Fibroblast of peridontal ligament (primary cell): ENCODE measurements at regions not wholly inside any gene's neighbourhood (a gene's known extent, or its start where the extent isn't known, plus 50 kb on each side); places are given as distances from the start of the nearest gene placed in this dataset.
A peak's percentile ranks its signal among the peaks of the same experiment; 100 is the strongest.
"Not testable (repeated sequence)": the region's sequence is repeated elsewhere in the genome, so short reads cannot be mapped to it uniquely, and the experiment has no call there.

Experiments used
- DNase-seq: peaks from one replicate; pipeline ENCODE4 v3.0.0-alpha.2; 2010; ENCODE audit errors: extremely low read depth

DNA sequence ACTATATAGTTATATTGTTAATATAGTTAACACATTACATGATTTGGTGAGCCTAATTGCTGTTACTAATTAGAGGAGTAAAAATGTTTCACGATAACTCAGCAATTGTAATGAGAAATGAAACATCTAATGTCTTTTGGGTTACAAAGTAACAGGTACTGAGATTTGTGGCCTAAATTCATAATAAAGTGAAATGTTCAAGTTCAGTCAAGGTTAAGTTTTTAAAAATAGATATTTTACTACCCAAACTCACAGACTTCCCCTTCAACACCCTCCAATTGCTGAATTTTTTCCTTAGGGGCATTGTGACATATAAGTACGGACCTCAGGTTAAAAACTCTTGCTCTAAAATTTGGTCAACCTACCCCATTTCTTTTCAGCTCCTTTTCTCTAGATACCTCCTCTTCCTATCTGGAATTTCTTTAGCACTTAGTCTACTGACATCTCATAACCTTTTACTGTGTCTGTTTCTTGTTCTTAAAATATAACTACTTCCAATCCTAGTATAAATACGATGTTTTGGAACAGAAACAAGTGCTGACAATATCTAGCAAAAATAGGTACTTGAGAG lies 112.3 kb upstream of the PRSS16 start:
- DNase-seq: no peak

DNA sequence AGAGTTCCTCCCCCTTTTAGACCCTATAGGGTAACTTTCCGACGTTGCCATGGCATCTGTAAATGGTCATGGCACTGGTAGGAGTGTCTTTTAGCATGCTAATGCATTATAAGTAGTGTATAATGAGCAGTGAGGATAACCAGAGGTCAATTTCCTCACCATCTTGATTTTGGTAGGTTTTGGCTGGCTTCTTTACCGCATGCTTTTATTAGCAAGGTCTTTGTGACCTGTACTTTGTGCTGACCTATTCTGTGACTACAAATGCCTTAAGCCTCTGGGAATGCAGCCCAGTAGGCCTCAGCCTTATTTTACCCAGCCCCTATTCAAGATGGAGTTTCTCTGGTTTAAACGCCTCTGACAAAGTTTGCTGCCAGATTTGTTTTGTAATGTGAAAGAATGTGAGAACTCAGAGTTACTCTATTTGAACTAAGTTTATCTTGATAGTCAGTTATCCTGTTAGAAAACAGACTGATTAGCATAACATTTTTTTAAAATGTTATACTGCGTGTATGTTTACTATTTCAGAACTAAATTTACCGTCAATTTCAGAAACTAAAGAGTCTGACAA lies 111.3 kb upstream of the PRSS16 start:
- DNase-seq: no peak

DNA sequence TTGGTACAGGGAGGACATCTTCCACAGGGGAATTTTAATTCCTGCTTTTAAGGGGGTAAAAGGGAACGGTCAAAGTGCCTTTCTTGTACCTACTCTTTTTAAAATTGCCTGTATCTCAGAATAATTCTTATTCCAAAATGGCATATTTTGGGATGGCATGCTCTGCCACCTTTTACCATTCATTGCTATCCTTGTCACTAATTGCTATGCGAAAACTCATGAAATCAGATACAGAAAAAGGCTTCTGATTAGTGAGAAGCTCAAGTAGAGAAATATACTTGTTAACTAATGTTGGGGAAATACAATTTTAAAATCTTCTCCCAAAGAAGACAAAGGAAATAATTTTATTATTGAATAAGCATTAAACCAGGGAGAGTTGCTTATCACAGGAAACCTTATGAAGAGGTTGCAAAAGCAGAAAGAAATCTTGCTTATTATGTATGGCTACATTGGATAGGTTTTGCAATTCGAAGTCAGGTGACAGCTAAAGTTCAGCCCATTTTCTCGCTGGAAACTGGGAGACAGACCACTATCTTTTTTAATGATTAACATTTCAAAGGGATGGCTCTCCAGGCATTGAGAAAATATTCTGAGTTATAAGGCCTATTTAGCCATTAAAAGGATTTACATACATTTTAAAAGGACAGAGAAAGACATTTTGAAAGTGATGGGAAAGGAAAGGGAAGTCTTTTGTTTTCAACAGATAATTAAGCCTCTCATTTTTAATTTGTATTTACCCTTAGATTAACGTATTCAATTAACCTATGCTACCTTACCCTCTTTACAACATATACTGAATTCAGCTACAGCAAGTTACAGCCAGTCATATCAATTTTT lies 110.3 kb upstream of the PRSS16 start:
- DNase-seq: no peak

DNA sequence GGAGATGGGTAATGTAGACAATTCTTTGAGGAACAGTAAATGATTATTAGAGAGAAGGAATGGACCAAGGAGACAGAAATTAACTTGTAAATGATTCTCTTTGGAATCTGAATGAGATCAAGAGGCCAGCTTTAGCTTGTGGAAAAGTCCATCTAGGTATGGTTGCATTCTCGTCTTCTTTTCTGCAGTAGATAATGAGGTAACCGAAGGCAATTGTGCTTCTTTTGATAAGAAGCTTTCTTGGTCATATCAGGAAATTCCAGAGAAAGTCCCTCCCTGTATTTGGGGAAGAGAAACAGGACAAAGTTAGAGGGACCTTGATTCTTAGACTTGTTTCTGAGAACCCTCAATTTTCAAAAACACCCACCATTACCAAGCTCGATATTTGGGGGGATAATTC lies 109.1 kb upstream of the PRSS16 start:
- DNase-seq: no peak

DNA sequence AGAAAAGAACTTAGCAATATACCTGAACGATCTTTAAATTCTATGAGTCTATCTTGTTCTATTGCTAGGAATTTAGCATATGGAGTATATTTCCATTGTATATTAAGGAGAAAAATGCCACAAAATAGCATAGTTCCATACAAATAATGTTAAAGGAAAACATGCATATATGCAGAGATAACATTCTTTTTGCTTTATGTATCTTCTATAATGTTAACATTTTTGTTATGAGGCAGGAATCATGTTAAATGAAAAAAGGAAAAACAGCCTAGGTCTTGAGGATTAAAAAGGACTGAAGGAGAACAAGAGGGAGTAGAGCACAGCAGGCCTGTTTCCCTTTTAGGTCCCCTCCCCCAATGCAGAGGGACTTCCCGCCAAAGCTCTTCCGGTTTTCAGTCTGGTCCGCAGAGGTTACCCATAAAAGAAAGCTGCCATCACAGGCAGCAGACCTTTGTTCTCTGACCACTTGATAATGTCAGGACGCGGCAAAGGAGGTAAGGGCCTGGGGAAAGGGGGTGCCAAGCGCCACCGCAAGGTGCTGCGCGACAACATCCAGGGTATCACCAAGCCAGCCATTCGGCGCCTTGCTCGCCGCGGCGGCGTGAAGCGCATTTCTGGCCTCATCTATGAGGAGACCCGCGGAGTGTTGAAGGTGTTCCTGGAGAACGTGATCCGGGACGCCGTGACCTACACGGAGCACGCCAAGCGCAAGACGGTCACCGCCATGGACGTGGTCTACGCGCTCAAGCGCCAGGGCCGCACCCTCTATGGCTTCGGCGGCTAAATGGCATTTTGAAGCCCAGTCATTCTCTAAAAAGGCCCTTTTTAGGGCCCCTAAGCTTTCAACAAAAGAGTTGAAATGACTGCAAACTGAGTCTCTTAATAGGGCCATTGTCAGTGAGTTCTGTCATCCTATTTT lies 108.4 kb upstream of the PRSS16 start:
- DNase-seq: peak; percentile 45

DNA sequence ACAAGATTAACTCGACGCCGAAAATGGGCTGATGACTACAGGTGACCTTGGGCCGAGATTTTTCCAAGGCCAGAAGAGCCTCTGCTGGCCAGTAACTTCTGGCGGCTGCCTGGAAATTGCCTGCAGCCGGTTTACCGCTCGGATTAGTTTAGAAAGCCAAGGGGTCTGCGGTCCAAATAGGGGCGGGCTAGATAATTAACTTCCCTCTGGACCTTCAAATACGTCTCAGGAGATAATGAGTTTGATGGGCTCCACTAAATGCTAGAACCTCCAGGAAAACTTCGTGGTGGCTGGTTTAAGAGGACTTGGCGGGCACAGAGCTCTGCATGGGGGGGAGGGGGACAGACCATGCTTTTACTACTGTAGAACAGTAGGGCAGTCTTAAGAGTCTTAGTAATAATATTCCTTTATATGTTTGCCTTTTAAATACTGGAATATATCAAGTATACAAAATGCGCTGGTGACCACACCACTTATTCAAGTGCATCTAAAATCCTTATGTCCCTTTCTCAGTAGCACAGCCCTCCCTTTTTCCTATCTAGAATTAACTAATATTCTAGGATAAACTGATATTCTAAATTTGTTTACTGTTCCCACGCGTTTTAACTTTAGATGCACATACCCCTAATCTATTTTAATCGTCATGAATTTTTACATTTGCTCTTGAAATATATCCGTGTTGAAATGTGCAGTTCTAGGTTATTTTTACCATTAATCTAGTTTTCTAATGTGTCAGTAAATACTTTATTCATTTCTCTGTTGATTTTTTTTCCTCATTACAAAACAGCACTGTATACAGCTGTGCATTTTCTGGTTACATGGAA lies 107.5 kb upstream of the PRSS16 start:
- no peak for DNase-seq

DNA sequence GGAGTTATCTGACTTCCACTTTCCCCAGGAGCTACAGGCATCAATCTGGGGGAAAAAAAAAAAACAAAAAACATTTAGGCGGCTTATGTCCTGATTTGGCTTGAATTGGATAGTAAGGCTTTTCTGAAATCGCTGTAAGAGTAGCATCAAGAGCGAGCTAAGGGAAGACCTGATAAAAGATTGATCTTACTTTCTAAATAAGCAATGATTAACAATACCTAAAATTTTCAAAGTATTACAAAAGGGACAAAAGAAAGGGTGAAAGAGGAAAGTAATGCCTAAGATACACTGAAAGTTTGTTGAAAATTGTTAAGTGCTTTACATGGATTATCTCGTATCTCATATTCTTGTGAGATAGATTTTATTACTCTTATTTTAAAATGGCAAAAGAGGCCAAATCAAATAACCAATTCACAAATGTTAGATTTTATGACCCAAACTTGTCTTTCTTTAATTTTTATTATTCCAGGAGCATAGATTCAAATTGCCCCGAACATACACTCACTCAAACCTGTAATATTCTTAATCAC lies 106.4 kb upstream of the PRSS16 start:
- DNase-seq: no peak

DNA sequence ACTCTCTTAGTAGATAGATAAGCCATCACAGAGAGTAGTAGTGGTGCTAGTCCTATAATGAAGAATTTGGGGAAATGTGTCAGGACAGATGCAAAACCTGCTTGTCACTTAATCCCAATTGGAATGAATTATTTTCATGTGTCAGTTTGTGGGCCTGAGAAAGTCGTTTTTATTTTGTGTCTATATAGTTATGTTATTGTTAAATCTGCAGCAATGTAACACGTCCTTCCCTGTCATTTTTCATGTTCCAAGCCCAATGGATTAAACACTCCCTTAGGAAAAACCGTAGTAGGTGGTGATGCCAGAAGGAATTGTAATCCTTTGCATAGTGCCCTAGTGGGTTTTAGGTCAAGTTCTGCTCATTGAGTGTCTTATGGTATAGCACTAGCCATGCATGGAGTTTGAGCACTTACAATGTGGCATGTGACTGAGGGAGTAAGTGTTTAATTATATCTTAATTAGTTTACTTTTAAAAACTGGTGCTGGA lies 105.9 kb upstream of the PRSS16 start:
- no peak for DNase-seq

DNA sequence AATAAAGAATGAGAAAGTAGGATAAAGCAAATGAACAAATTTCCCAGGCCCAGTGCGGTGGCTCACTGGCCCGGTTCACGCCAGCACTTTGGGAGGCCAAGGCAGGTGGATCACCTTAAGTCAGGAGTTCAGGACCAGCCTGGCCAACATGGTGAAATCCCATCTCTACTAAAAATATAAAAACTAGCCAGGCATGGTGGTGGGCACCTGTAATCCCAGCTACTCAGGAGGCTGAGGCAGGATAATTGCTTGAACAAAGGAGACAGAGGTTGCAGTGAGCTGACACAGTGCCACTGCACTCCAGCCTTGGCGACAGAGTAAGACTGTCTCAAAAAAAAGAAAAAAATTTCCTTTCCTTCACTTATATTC lies 104.5 kb upstream of the PRSS16 start:
- DNase-seq: not testable (repeated sequence)

DNA sequence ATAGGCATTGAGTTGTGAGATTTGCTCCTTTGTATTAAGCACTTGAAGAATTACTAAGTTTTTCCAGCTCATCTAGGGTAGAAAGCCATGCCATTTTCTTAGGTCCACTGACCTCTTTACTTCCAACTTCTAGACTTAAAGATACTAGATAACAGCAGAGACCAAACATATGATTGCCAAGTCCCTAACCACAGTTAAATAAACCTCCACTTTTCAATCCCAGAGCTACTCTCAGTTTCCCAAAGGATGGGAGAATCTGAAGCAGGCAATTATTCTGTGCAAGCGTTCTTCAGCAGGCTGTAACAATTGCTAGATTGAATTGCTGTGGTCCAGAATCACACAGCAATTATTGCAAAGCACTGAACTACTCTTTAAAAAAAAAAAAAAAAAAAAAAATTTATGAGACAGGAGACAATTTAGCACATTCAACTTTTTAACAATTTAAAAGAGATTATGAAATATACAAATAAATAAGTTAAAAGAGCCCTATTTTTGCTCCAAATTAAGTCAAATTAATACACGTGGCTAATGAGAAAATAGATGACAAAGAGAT lies 104.0 kb upstream of the PRSS16 start:
- DNase-seq: no peak

DNA sequence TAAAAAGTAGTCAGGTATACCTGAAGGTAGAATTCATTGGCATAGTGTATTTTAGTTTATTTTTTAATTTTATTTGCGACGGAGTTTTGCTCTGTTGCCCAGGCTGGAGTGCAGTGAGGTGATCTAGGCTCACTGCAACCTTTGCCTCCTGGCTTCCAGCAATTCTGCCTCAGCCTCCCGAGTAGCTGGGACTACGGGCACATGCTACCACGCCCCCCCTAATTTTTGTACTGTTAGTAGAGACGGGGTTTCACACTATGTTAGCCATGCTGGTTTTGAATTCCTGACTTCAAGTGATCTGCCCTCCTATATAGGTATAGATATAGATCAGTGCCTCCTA lies 102.8 kb upstream of the PRSS16 start:
- DNase-seq: no peak

DNA sequence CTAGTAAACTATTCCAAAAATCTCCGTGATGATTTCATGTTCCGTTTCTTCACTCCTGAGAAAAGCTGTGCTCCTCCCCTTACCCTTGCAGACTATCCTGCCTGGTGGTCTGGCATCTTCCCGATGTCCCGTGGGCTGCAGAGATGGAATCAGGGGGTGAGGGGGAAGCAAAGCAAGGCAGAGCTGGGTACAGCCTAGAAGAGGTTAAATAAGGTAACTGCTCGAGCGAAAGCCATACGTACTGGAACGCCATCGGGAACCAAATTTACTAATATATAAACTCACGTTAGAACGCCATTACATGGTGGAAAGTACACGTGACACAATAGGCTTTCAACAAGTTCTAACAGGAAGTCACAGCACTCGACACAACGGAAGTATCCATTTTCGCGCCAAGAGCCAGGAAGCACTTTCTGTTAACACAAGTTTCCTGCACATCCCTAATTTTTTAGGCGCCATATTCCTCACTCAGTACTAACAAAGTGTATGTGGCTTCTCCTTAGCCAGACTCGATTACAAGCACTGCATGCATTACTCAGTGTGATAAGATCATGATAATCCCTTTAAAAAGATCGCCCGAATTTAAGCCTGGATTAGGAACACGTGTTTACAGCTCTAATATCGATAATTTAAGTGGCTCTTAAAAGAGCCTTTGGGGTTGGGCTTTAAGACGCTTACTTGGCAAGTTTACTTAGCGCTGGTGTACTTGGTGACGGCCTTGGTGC lies 101.6 kb upstream of the PRSS16 start:
- DNase-seq: peak; percentile 94

DNA sequence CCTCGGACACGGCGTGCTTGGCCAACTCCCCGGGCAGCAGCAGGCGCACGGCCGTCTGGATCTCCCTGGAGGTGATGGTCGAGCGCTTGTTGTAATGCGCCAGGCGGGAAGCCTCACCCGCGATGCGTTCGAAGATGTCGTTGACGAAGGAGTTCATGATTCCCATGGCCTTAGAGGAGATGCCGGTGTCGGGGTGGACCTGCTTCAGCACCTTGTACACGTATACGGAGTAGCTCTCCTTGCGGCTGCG lies 101.1 kb upstream of the PRSS16 start:
- not testable (repeated sequence) for DNase-seq

DNA sequence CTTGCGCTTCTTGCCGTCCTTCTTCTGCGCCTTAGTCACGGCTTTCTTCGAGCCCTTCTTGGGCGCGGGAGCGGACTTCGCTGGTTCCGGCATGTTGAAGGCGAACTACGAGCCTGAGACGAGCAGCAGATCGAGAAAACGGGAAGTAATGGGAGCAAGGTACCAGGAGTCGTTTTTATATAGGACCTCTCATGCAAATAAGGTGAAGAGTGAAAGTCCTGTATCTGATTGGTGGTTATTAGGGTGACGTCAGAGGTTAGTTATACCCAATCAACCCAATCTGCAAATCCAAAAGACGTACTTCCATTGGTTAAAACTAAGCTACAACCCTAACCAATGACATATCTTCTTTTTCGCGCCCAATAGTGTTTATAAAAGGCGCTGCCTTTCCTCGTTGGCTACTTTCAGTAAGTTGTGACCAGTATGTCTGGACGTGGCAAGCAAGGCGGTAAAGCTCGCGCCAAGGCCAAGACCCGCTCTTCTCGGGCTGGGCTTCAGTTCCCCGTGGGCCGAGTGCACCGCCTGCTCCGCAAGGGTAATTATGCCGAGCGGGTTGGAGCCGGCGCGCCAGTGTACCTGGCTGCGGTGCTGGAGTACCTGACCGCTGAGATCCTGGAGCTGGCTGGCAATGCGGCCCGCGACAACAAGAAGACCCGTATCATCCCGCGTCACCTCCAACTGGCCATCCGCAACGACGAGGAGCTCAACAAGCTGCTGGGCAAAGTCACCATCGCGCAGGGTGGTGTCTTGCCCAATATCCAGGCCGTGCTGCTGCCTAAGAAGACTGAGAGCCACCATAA lies 100.6 kb upstream of the PRSS16 start:
- peak; percentile 100 for DNase-seq

DNA sequence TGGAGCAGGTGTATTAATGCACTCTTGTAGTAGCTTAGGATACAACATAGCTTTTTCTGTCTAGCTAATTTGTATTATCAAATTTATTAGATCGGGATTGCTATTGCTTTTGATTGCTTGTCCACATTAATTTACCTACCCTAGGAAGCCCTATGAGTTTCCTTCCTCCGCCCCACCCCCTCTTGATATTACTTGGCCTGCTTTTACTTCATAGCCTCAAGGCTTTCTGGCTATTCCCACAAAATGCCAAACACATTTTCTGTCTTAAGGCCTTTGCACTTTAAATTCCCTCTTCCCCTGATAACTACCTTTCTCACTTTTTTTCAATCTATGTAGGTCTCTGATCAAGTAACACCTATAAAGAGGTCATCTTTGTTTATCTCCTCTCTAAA lies 99.1 kb upstream of the PRSS16 start:
- DNase-seq: no peak

DNA sequence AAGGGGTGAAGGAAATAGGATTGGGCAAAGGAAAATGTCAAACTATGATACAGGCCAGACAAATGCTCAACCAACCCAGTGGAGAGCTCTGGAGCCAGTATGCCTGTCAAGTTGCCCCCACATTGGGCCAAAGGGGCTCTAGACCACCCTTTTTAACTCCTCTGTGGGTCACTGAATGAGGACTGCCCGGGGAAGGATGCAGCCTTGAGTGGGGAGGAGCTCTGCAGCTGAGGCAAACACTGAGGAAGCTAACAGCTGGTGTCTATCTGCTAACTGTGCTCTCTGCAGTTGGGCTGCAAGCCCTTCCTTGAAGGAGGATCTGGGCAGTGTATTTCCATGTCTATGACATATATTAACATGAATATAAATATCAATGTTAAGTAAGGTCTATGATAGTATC lies 98.4 kb upstream of the PRSS16 start:
- DNase-seq: no peak

DNA sequence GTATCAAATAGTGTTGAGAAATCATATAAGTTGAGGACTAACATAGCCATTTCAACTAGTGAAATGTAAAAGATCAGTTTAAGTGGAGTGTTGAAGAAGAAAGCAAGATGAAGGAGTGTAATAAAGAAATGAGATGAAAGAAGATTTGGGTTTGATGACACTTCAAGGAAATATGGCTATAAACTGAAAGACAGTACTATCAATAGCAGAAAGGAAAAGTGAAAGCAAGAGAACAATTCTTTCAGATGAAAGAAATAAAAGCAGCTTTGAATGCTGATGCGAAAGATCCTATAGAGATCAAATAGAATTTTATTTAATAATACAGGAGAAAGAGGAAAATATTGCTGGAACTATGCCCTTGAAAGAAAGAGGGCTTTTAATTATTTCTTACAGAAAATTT lies 92.8 kb upstream of the PRSS16 start:
- DNase-seq: no peak

DNA sequence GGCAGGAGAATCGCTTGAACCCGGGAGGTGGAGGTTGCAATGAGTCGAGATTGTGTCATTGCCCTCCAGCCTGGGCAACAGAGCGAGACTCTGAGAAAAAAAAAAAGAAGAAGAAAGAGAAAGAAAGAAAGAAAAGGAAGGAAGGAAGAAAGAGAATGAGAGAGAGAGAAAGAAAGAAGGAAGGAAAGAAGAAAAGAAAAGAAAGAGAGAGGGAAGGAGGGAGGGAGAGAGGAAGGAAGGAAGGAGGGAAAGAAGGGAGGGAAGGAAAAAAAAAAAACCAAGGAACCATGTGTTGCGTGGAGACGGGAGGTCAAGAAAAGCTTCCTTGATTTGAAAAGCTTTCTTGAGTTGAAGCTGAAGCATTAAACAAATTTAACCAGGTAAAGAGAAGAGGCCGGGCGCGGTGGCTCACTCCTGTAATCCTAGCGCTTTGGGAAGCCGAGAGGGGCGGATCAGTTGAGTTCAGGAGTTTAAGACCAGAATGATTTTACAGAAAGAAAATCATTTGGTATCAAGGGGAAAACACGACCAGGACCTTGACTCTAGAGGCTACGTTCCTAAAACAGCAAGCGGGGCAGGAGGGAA lies 90.5 kb upstream of the PRSS16 start:
- no peak for DNase-seq
